Central memory CD8-positive, alpha-beta T cell (primary cell): ENCODE measurements at regions not wholly inside any gene's neighbourhood (a gene's known extent, or its start where the extent isn't known, plus 50 kb on each side); places are given as distances from the start of the nearest gene placed in this dataset.

Source experiments
- ATAC-seq: fragments of 150-1000 bp; cut with Tn5 transposase; replicated peaks from 2 replicates; pipeline ENCODE4 v1.10.0; 2022; ENCODE audit warnings: mild to moderate bottlenecking, moderate FRiP score, moderate number of reproducible peaks; ENCODE audit not compliant: poor library complexity, severe bottlenecking; ENCODE audit errors: extremely low read depth
- DNase-seq, 2 donors: peaks; one replicate each; pipeline ENCODE4 v3.0.0; 2021; ENCODE audit warnings: low spot score in 2 of 2
- H3K27ac Mint-ChIP-seq: one replicate; pipeline ENCODE4 v1.8.0; 2022; ENCODE audit warnings: low read depth, mild to moderate bottlenecking, moderate library complexity, mixed read lengths
- H3K27me3 Mint-ChIP-seq: one replicate; pipeline ENCODE4 v1.8.0; 2022; ENCODE audit warnings: mixed read lengths
- H3K36me3 Mint-ChIP-seq: one replicate; pipeline ENCODE4 v1.8.0; 2022; ENCODE audit warnings: mild to moderate bottlenecking, moderate library complexity, mixed read lengths; ENCODE audit not compliant: insufficient read depth
- H3K4me1 Mint-ChIP-seq: one replicate; pipeline ENCODE4 v1.8.0; 2022; ENCODE audit warnings: mixed read lengths
- H3K4me3 Mint-ChIP-seq: one replicate; pipeline ENCODE4 v1.8.0; 2022; ENCODE audit warnings: mild to moderate bottlenecking, moderate library complexity, mixed read lengths
- H3K9me3 Mint-ChIP-seq: one replicate; pipeline ENCODE4 v1.8.0; 2022; ENCODE audit warnings: mixed read lengths

GRCh38 chr12:5204271-5204670 is 160.6 kb downstream of the KCNA5 start:
- ATAC-seq (no peak), DNase-seq (no peak)
- Mint-ChIP-seq H3K27ac (no peak overlapping the region), H3K4me3 (no peak overlapping the region), H3K27me3 (peaks cover 19% of the 10 kb centered on the region), H3K4me1 (no peaks in the 10 kb centered on the region), H3K36me3 (no peaks in the 10 kb centered on the region), H3K9me3 (no peaks in the 10 kb centered on the region)

GRCh38 chr12:5204831-5205230 is 161.2 kb downstream of the KCNA5 start:
- Mint-ChIP-seq H3K36me3 (no peaks in the 10 kb centered on the region), H3K4me1 (no peaks in the 10 kb centered on the region), H3K4me3 (no peak overlapping the region), H3K27me3 (peaks cover 13% of the 10 kb centered on the region), H3K27ac (no peak overlapping the region), H3K9me3 (no peaks in the 10 kb centered on the region)
- no peak for DNase-seq
- no peak for ATAC-seq

GRCh38 chr12:5206401-5207175 is 162.9 kb downstream of the KCNA5 start:
- no peak overlapping the region for H3K27ac Mint-ChIP-seq
- no peaks in the 10 kb centered on the region for H3K36me3 Mint-ChIP-seq
- no peak for ATAC-seq
- peaks cover 12% of the 10 kb centered on the region for H3K27me3 Mint-ChIP-seq
- no peaks in the 10 kb centered on the region for H3K9me3 Mint-ChIP-seq
- DNase-seq: no peak
- no peaks in the 10 kb centered on the region for H3K4me1 Mint-ChIP-seq
- H3K4me3 Mint-ChIP-seq: no peak overlapping the region

GRCh38 chr12:5210179-5210922 is 166.7 kb downstream of the KCNA5 start:
- H3K9me3 Mint-ChIP-seq: no peaks in the 10 kb centered on the region
- H3K27ac Mint-ChIP-seq: no peak overlapping the region
- DNase-seq (no peak), ATAC-seq (no peak)
- H3K4me1 Mint-ChIP-seq: no peaks in the 10 kb centered on the region
- no peaks in the 10 kb centered on the region for H3K36me3 Mint-ChIP-seq
- peaks cover 14% of the 10 kb centered on the region for H3K27me3 Mint-ChIP-seq
- H3K4me3 Mint-ChIP-seq: no peak overlapping the region

- DNase-seq (no peak), ATAC-seq (no peak)
- Mint-ChIP-seq H3K4me3 (no peak overlapping the region), H3K27ac (no peak overlapping the region), H3K36me3 (no peaks in the 10 kb centered on the region), H3K27me3 (peaks cover 17% of the 10 kb centered on the region), H3K4me1 (no peaks in the 10 kb centered on the region), H3K9me3 (no peaks in the 10 kb centered on the region)
These were observed 167.2 kb downstream of the KCNA5 start for GRCh38 chr12:5210923-5211290.

GRCh38 chr12:5213336-5213735 is 169.7 kb downstream of the KCNA5 start:
- ATAC-seq (no peak), DNase-seq (no peak)
- H3K27ac Mint-ChIP-seq: no peak overlapping the region
- H3K4me1 Mint-ChIP-seq: no peaks in the 10 kb centered on the region
- no peaks in the 10 kb centered on the region for H3K36me3 Mint-ChIP-seq
- H3K27me3 Mint-ChIP-seq: peaks cover 17% of the 10 kb centered on the region
- H3K9me3 Mint-ChIP-seq: no peaks in the 10 kb centered on the region
- no peak overlapping the region for H3K4me3 Mint-ChIP-seq

GRCh38 chr12:5213990-5214389 is 170.3 kb downstream of the KCNA5 start:
- DNase-seq: no peak
- Mint-ChIP-seq H3K4me1 (no peaks in the 10 kb centered on the region), H3K27ac (no peak overlapping the region), H3K27me3 (peaks cover 17% of the 10 kb centered on the region), H3K36me3 (no peaks in the 10 kb centered on the region), H3K4me3 (no peak overlapping the region), H3K9me3 (no peaks in the 10 kb centered on the region)
- no peak for ATAC-seq

GRCh38 chr12:5217936-5218335 is 174.3 kb downstream of the KCNA5 start:
- Mint-ChIP-seq H3K4me3 (no peak overlapping the region), H3K9me3 (no peaks in the 10 kb centered on the region), H3K27me3 (peaks cover 25% of the 10 kb centered on the region), H3K4me1 (peaks cover 5% of the 10 kb centered on the region), H3K36me3 (no peaks in the 10 kb centered on the region), H3K27ac (no peak overlapping the region)
- ATAC-seq (no peak), DNase-seq (no peak)

- Mint-ChIP-seq H3K36me3 (no peaks in the 10 kb centered on the region), H3K4me1 (peaks cover 5% of the 10 kb centered on the region), H3K4me3 (no peak overlapping the region), H3K27me3 (peaks cover 14% of the 10 kb centered on the region), H3K9me3 (no peaks in the 10 kb centered on the region), H3K27ac (no peak overlapping the region)
- ATAC-seq: no peak
- DNase-seq: no peak
These were observed 176.4 kb downstream of the KCNA5 start for GRCh38 chr12:5220099-5220498.

GRCh38 chr12:5220835-5221234 is 177.2 kb downstream of the KCNA5 start:
- no peak overlapping the region for H3K4me3 Mint-ChIP-seq
- no peak for ATAC-seq
- no peak overlapping the region for H3K27ac Mint-ChIP-seq
- H3K27me3 Mint-ChIP-seq: peaks cover 8% of the 10 kb centered on the region
- no peaks in the 10 kb centered on the region for H3K36me3 Mint-ChIP-seq
- H3K9me3 Mint-ChIP-seq: no peaks in the 10 kb centered on the region
- DNase-seq: no peak
- H3K4me1 Mint-ChIP-seq: peaks cover 5% of the 10 kb centered on the region

GRCh38 chr12:5222011-5222461 is 178.4 kb downstream of the KCNA5 start:
- DNase-seq: no peak
- H3K36me3 Mint-ChIP-seq: no peaks in the 10 kb centered on the region
- no peak for ATAC-seq

GRCh38 chr12:5222729-5223128 is 179.1 kb downstream of the KCNA5 start:
- H3K36me3 Mint-ChIP-seq: no peaks in the 10 kb centered on the region
- H3K4me1 Mint-ChIP-seq: peaks cover 5% of the 10 kb centered on the region
- no peaks in the 10 kb centered on the region for H3K9me3 Mint-ChIP-seq
- H3K4me3 Mint-ChIP-seq: no peak overlapping the region
- peaks cover 8% of the 10 kb centered on the region for H3K27me3 Mint-ChIP-seq
- DNase-seq: no peak
- ATAC-seq: no peak
- no peak overlapping the region for H3K27ac Mint-ChIP-seq

More at GRCh38 chr12:5222011-5222461, 178.4 kb downstream of the KCNA5 start:
- Mint-ChIP-seq H3K4me1 (peaks cover 5% of the 10 kb centered on the region), H3K27me3 (peaks cover 8% of the 10 kb centered on the region), H3K27ac (no peak overlapping the region), H3K4me3 (no peak overlapping the region), H3K9me3 (no peaks in the 10 kb centered on the region)

- no peak overlapping the region for H3K27ac Mint-ChIP-seq
- peaks cover 8% of the 10 kb centered on the region for H3K27me3 Mint-ChIP-seq
- no peaks in the 10 kb centered on the region for H3K9me3 Mint-ChIP-seq
- ATAC-seq: no peak
- no peak overlapping the region for H3K4me3 Mint-ChIP-seq
- DNase-seq: no peak
- no peaks in the 10 kb centered on the region for H3K36me3 Mint-ChIP-seq
- peaks cover 5% of the 10 kb centered on the region for H3K4me1 Mint-ChIP-seq
These were observed 180.2 kb downstream of the KCNA5 start for GRCh38 chr12:5223881-5224280.
